Kidney (tissue), 13 donors: ENCODE measurements at regions not wholly inside any gene's neighbourhood (a gene's known extent, or its start where the extent isn't known, plus 50 kb on each side); places are given as distances from the start of the nearest gene placed in this dataset.

Experiments used
- DNase-seq, 5 donors: peaks; one replicate each; pipeline ENCODE4 v3.0.0-alpha.2; 2013 to 2020
- FAIRE-seq: peaks from 2 replicates; lab custom pipeline; 2012; peaks lifted over from hg19 to GRCh38; lab: Jason Lieb, UNC
- H3K27ac ChIP-seq, 2 donors: one replicate each; pipeline ENCODE4 v1.7.0; 2013; ENCODE audit warnings: low read depth in 2 of 2, low read length in 2 of 2, inconsistent platforms in 1 of 2
- H3K27me3 ChIP-seq: one replicate; pipeline ENCODE4 v1.7.1; 2013; ENCODE audit warnings: low read length, inconsistent platforms; ENCODE audit not compliant: control insufficient read depth, insufficient read depth
- H3K36me3 ChIP-seq, 3 donors: one replicate each; pipeline versions ENCODE4 v1.7.0 to v1.7.1; 2013; ENCODE audit warnings: low read length in 3 of 3, control low read depth in 1 of 3, inconsistent platforms in 1 of 3; ENCODE audit not compliant: insufficient read depth in 3 of 3, control insufficient read depth in 2 of 3
- H3K4me1 ChIP-seq, 3 donors: one replicate each; pipeline versions ENCODE4 v1.7.0 to v1.7.1; 2013; ENCODE audit warnings: low read length in 3 of 3, inconsistent platforms in 1 of 3, low read depth in 1 of 3; ENCODE audit not compliant: control insufficient read depth in 2 of 3, insufficient read depth in 2 of 3
- H3K4me3 ChIP-seq, 3 donors: one replicate each; pipeline versions ENCODE4 v1.7.0 to v1.8.1; 2013; ENCODE audit warnings: low read length in 3 of 3, control low read depth in 1 of 3, inconsistent platforms in 1 of 3
- H3K9ac ChIP-seq, 3 donors: one replicate each; pipeline versions ENCODE4 v1.7.0 to v1.7.1; 2013; ENCODE audit warnings: low read length in 3 of 3, control low read depth in 1 of 3, inconsistent platforms in 1 of 3
- H3K9me3 ChIP-seq, 3 donors: one replicate each; pipeline versions ENCODE4 v1.7.0 to v1.7.1; 2013; ENCODE audit warnings: low read length in 3 of 3, control low read depth in 1 of 3, inconsistent platforms in 1 of 3; ENCODE audit not compliant: control insufficient read depth in 2 of 3, insufficient read depth in 1 of 3
- intact Hi-C: fragments of 100-400 bp; cut with DNase I; formaldehyde crosslinking; loops from one replicate; pipeline ENCODE4 v1.11.1; 2022
- TF ChIP-seq, protein P1 (sequence below): IDR thresholded peaks from 3 replicates; pipeline ENCODE4 v1.5.1; 2012; ENCODE audit warnings: mild to moderate bottlenecking, moderate library complexity, borderline replicate concordance; ENCODE audit not compliant: insufficient read depth; ENCODE audit errors: extremely low read depth
- donor health status: control.
- donor health status: control.
- donor health status: control.
- donor health status: control.
- donor health status: control.
- donor health status: DM: yes; HTN: yes; CAD: no.
- donor health status: Normal renal cell carcinoma (clear cell type).

DNA sequence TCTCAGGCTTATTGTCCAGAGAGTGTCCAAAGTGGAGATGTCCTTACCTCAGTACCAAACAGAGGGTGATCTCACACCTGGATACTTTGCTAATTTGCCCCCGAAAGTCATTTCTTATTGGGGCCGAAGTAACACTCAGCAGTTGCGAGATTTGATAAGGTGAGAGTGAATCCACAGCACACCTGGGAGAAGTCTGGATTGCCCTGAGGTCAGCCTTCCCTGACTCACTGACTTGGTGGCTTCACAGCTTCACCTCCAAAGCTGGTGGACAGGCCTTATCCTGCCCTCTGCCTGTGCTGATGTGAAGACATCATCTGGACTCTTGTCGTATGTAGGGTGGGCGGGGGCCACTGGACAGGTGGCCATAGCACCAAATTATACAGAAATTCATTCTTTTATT lies 101.9 kb upstream of the ARMC2 start:
- Histone ChIP-seq H3K27ac (no peak overlapping the region), H3K27me3 (no peaks in the 10 kb centered on the region), H3K9ac (no peak overlapping the region), H3K4me1 (peaks cover 0 to 5% (median 0%) of the 10 kb centered on the region in 3 donors), H3K9me3 (no peaks in the 10 kb centered on the region), H3K36me3 (no peaks in the 10 kb centered on the region), H3K4me3 (no peak overlapping the region)
- FAIRE-seq = no peak
- intact Hi-C loops = no loop called here
- no peak for DNase-seq
- TF ChIP-seq, protein P1, sequence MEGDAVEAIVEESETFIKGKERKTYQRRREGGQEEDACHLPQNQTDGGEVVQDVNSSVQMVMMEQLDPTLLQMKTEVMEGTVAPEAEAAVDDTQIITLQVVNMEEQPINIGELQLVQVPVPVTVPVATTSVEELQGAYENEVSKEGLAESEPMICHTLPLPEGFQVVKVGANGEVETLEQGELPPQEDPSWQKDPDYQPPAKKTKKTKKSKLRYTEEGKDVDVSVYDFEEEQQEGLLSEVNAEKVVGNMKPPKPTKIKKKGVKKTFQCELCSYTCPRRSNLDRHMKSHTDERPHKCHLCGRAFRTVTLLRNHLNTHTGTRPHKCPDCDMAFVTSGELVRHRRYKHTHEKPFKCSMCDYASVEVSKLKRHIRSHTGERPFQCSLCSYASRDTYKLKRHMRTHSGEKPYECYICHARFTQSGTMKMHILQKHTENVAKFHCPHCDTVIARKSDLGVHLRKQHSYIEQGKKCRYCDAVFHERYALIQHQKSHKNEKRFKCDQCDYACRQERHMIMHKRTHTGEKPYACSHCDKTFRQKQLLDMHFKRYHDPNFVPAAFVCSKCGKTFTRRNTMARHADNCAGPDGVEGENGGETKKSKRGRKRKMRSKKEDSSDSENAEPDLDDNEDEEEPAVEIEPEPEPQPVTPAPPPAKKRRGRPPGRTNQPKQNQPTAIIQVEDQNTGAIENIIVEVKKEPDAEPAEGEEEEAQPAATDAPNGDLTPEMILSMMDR = no peak

DNA sequence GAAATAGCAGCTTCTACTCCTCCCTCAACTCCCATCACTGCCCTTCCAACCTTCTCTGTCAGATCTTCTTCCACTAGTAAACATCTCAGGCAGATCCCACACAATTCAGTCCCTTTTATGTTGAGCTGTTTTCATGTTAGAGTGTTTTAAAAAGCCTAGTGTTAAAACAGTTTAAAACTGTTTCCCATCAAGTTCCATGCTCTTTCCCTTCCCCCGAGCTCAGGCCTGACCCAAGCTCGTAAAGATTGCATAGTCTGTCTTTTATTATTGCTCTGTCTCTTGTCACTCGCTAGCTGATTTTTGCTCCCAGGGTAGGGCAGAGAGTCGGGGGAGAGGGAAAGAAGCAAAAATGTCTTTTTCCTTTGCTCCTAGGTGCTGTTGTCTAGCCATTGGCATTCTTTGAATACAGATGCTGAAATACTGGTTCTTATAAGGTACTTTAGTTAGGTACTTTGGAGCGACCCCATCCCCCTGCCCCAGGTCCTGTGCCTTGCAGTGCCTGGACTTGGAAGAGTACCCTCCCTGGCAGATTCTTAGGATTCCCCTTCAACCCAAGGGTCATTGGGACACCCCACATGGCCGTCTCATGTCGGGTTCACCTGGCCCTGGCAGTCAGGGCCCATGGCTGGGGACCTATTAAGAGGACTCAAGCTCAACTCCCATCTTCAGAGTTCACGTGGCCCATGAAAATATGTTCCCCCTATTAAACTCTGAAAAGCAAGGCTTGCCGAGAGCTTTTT lies 101.2 kb upstream of the ARMC2 start:
- Histone ChIP-seq H3K27ac (no peak overlapping the region), H3K4me1 (no peaks in the 10 kb centered on the region), H3K27me3 (no peaks in the 10 kb centered on the region), H3K36me3 (no peaks in the 10 kb centered on the region), H3K9me3 (no peaks in the 10 kb centered on the region), H3K9ac (no peak overlapping the region), H3K4me3 (no peak overlapping the region)
- no peak for FAIRE-seq
- intact Hi-C loops = no loop called here
- peak in 3 of 5 donors; percentile 34 to 74 (median 43) for DNase-seq
- TF ChIP-seq, protein P1 = no peak

DNA sequence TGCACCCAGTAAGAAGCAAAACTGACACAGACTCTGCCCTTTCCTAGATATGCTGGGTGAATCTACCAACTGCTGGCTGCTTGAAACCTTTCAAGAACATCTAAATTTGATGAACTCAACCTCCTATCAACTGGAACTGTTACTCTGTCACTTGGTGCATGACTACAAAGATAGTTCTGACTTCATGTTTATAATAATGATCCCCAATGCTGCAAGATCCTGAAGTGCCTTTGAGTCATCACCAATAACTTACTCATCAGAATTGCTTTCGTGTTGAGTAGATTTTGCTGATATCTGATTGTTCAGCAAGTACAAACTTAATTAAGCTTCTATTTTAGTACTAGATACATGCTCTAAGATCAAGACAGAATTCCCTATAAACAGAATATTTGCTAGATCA lies 100.2 kb upstream of the ARMC2 start:
- no peaks in the 10 kb centered on the region for H3K9me3 ChIP-seq
- H3K27ac ChIP-seq = no peak overlapping the region
- no peaks in the 10 kb centered on the region for H3K27me3 ChIP-seq
- no peaks in the 10 kb centered on the region for H3K36me3 ChIP-seq
- no peak for DNase-seq
- no peaks in the 10 kb centered on the region for H3K4me1 ChIP-seq
- no peak overlapping the region for H3K9ac ChIP-seq
- no peak for FAIRE-seq
- TF ChIP-seq, protein P1 = no peak
- no peak overlapping the region for H3K4me3 ChIP-seq
- intact Hi-C loops = no loop called here
